SU-DHL-6 (cell line): ENCODE measurements at regions not wholly inside any gene's neighbourhood (a gene's known extent, or its start where the extent isn't known, plus 50 kb on each side); places are given as distances from the start of the nearest gene placed in this dataset.

Experiments
- CTCF ChIP-seq: fragments of 200-600 bp; sonication (generic); IDR thresholded peaks from one replicate; pipeline ENCODE4 v1.5.1; 2017; ENCODE audit warnings: antibody characterized with exemption, mild to moderate bottlenecking, low read length, moderate library complexity; ENCODE audit not compliant: insufficient read depth, poor library complexity, severe bottlenecking
- EZH2phosphoT487 ChIP-seq: fragments of 200-600 bp; sonication (generic), shearing (Covaris generic); conservative IDR thresholded peaks from 2 replicates; pipeline ENCODE4 v1.6.1; 2018; ENCODE audit warnings: mild to moderate bottlenecking, antibody characterized with exemption, low read length, moderate library complexity, mixed read lengths

GRCh38 chr6:66913657-66914056 lies 1206.6 kb upstream of the EYS start:
- TF ChIP-seq CTCF: no peak
- no peak for TF ChIP-seq EZH2phosphoT487
